ENCODE measurements at regions not wholly inside any gene's neighbourhood (a gene's known extent, or its start where the extent isn't known, plus 50 kb on each side); places are given as distances from the start of the nearest gene placed in this dataset.
A peak's percentile ranks its signal among the peaks of the same experiment; 100 is the strongest.

- DNase-seq (ENCODE audit: low read depth) = no peak
- TF ChIP-seq, protein P1, sequence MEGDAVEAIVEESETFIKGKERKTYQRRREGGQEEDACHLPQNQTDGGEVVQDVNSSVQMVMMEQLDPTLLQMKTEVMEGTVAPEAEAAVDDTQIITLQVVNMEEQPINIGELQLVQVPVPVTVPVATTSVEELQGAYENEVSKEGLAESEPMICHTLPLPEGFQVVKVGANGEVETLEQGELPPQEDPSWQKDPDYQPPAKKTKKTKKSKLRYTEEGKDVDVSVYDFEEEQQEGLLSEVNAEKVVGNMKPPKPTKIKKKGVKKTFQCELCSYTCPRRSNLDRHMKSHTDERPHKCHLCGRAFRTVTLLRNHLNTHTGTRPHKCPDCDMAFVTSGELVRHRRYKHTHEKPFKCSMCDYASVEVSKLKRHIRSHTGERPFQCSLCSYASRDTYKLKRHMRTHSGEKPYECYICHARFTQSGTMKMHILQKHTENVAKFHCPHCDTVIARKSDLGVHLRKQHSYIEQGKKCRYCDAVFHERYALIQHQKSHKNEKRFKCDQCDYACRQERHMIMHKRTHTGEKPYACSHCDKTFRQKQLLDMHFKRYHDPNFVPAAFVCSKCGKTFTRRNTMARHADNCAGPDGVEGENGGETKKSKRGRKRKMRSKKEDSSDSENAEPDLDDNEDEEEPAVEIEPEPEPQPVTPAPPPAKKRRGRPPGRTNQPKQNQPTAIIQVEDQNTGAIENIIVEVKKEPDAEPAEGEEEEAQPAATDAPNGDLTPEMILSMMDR (IDR thresholded peaks at IDR 0.05; ENCODE audit: control insufficient read depth, insufficient read depth, low read depth, low read length, missing control alignments) = no peak
- no peak overlapping the region for H3K4me3 ChIP-seq (ENCODE audit: control insufficient read depth, low read depth, low read length)
Observed at GRCh38 chr15:95929232-95929846, 401.2 kb upstream of the NR2F2 start.

DNA sequence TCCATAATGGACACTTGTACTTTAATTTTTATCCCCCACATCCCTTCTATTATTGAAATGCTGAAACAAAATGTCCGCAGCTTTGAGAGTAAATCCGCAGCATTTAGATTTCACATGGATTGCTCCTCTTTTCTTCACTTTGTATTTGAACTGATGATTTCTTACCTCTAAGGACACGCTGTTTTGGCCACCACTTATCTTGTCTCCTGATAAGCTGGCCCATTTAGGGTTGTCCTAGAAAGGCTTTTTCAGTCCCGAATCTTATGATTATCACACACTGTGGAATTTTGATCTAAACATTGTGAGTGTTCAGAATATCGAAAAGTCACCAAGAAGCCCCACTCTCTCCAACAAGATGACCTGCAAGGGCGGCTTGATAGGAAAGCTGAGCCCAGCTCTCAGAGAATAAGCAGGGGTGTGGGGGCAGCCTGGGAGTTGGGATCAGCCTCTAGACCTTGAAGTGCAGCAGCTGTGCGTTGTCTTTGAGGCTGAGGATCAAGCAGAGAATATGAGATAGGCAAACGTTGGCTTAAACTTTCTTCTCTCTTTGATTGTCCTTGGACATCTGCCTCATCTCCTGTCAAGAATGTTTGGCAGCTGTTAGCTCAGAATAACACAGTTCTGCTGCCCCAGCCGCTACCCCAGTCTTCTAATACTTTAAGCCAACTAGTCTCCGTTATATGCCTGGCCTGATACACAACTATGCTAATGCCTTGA, 399.7 kb upstream of the NR2F2 start:
- no peak for DNase-seq (ENCODE audit: low read depth)
- TF ChIP-seq, protein P1 (IDR thresholded peaks at IDR 0.05; ENCODE audit: control insufficient read depth, insufficient read depth, low read depth, low read length, missing control alignments) = no peak
- no peak overlapping the region for H3K4me3 ChIP-seq (ENCODE audit: control insufficient read depth, low read depth, low read length)

GRCh38 chr15:95931619-95932018, 398.9 kb upstream of the NR2F2 start:
- no peak overlapping the region for H3K4me3 ChIP-seq (ENCODE audit: control insufficient read depth, low read depth, low read length)
- TF ChIP-seq, protein P1 (IDR thresholded peaks at IDR 0.05; ENCODE audit: control insufficient read depth, insufficient read depth, low read depth, low read length, missing control alignments) = no peak

DNA sequence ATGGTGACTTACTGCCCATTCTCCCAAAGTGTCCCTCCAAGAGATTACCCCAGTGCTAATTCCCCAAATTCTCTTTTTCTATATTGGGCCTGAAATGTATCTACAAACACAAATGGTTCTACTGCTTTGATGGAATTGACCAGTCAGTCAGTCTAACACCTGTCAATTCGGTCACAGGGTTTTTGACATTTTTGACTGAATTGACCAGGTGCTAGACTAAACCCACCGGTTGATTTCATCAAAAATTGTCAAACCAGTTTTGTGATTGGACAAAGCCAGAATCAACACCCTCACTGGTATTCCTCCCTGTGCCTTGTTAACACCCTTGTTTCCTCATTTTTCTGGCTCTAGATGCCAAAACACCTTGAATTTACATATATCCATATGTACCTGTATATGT, 398.4 kb upstream of the NR2F2 start:
- H3K4me3 ChIP-seq (ENCODE audit: control insufficient read depth, low read depth, low read length) = no peak overlapping the region
- no peak for DNase-seq (ENCODE audit: low read depth)
- TF ChIP-seq, protein P1 (IDR thresholded peaks at IDR 0.05; ENCODE audit: control insufficient read depth, insufficient read depth, low read depth, low read length, missing control alignments) = no peak

More at GRCh38 chr15:95931619-95932018, 398.9 kb upstream of the NR2F2 start:
- no peak for DNase-seq (ENCODE audit: low read depth)

GRCh38 chr15:95932676-95933075, 397.8 kb upstream of the NR2F2 start:
- TF ChIP-seq, protein P1 (IDR thresholded peaks at IDR 0.05; ENCODE audit: control insufficient read depth, insufficient read depth, low read depth, low read length, missing control alignments) = no peak
- DNase-seq (ENCODE audit: low read depth) = peak; percentile 94
- H3K4me3 ChIP-seq (ENCODE audit: control insufficient read depth, low read depth, low read length) = no peak overlapping the region

DNA sequence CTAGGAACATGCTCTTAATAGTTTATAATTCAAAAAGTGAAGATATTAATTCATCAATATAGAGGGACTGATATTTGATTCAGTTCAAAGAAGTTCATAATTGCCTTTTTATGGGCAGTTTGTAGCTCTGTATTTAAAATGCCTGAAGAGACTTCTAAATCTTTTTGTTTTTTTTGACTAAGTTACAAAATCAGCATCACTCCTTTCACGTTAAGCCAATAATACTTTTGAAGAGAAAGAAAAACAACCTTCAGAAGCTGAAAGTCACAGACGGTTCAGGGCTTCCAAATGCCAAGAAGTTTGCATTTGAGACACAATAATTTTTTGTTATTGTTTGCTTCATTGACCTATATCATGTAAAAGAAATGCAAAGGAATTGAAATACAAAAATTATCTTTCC, 394.6 kb upstream of the NR2F2 start:
- no peak for DNase-seq (ENCODE audit: low read depth)
- H3K4me3 ChIP-seq (ENCODE audit: control insufficient read depth, low read depth, low read length) = no peak overlapping the region
- TF ChIP-seq, protein P1 (IDR thresholded peaks at IDR 0.05; ENCODE audit: control insufficient read depth, insufficient read depth, low read depth, low read length, missing control alignments) = no peak

All from AG09309 (cell line).